HG03378 (cell line): ENCODE measurements at regions not wholly inside any gene's neighbourhood (a gene's known extent, or its start where the extent isn't known, plus 50 kb on each side); places are given as distances from the start of the nearest gene placed in this dataset.
"Not testable (repeated sequence)": the region's sequence is repeated elsewhere in the genome, so short reads cannot be mapped to it uniquely, and the experiment has no call there.

Experiments used
- ATAC-seq: cut with Tn5 transposase; IDR thresholded peaks from one replicate; pipeline ENCODE4 v1.9.1; 2021; ENCODE audit warnings: mild to moderate bottlenecking, moderate library complexity; ENCODE audit not compliant: unreplicated experiment

- not testable (repeated sequence) for ATAC-seq
Observed at GRCh38 chr1:815147-815922, 108.4 kb upstream of the SAMD11 start.

- not testable (repeated sequence) for ATAC-seq
Observed at GRCh38 chr1:817071-817599, 106.6 kb upstream of the SAMD11 start.

- ATAC-seq, result not testable (repeated sequence)
Observed at GRCh38 chr1:817658-818617, 105.8 kb upstream of the SAMD11 start.

- no peak for ATAC-seq
Observed at GRCh38 chr1:818618-819291, 105.0 kb upstream of the SAMD11 start.

- ATAC-seq, result no peak
Observed at GRCh38 chr1:820962-821361, 102.8 kb upstream of the SAMD11 start.

GRCh38 chr1:826808-827207 lies 96.9 kb upstream of the SAMD11 start:
- peak; percentile 30 for ATAC-seq

GRCh38 chr1:827211-828063 lies 96.3 kb upstream of the SAMD11 start:
- peak; percentile 61 for ATAC-seq

- not testable (repeated sequence) for ATAC-seq
Observed at GRCh38 chr1:829324-829723, 94.4 kb upstream of the SAMD11 start.

- not testable (repeated sequence) for ATAC-seq
Observed at GRCh38 chr1:829932-830331, 93.8 kb upstream of the SAMD11 start.

- ATAC-seq, result not testable (repeated sequence)
Observed at GRCh38 chr1:830750-831149, 93.0 kb upstream of the SAMD11 start.

GRCh38 chr1:831522-831921 lies 92.2 kb upstream of the SAMD11 start:
- ATAC-seq, result no peak

GRCh38 chr1:832136-832535 lies 91.6 kb upstream of the SAMD11 start:
- no peak for ATAC-seq

GRCh38 chr1:833226-833625 lies 90.5 kb upstream of the SAMD11 start:
- ATAC-seq, result not testable (repeated sequence)

GRCh38 chr1:835509-835908 lies 88.2 kb upstream of the SAMD11 start:
- ATAC-seq, result not testable (repeated sequence)

- not testable (repeated sequence) for ATAC-seq
Observed at GRCh38 chr1:837601-838000, 86.1 kb upstream of the SAMD11 start.

GRCh38 chr1:838291-838690 lies 85.4 kb upstream of the SAMD11 start:
- not testable (repeated sequence) for ATAC-seq

- not testable (repeated sequence) for ATAC-seq
Observed at GRCh38 chr1:840592-840991, 83.1 kb upstream of the SAMD11 start.

GRCh38 chr1:841671-842425 lies 81.9 kb upstream of the SAMD11 start:
- ATAC-seq, result not testable (repeated sequence)

- ATAC-seq, result not testable (repeated sequence)
Observed at GRCh38 chr1:842799-843198, 80.9 kb upstream of the SAMD11 start.
